ENCODE measurements at regions not wholly inside any gene's neighbourhood (a gene's known extent, or its start where the extent isn't known, plus 50 kb on each side); places are given as distances from the start of the nearest gene placed in this dataset.

- no peaks in the 10 kb centered on the region for H3K36me3 ChIP-seq (ENCODE audit: control insufficient read depth in 2 of 2, extremely low read depth in 1 of 2, insufficient read depth in 2 of 2, low read length in 2 of 2)
- no peaks in the 10 kb centered on the region for H4K20me1 ChIP-seq (ENCODE audit: control insufficient read depth, extremely low read depth, insufficient read depth, low read length)
- no peak overlapping the region for H3K4me3 ChIP-seq (ENCODE audit: control insufficient read depth in 2 of 3, extremely low read depth in 1 of 3, insufficient read depth in 2 of 3, low read depth in 1 of 3, low read length in 3 of 3)
- H3K4me1 ChIP-seq (ENCODE audit: control insufficient read depth, extremely low read depth, insufficient read depth, low read length) = no peaks in the 10 kb centered on the region
- no peaks in the 10 kb centered on the region for H3K79me2 ChIP-seq (ENCODE audit: control insufficient read depth, insufficient read depth, low read length)
- H3K9ac ChIP-seq (ENCODE audit: control insufficient read depth, extremely low read depth, insufficient read depth, low read length) = no peak overlapping the region
- peak; percentile 5 for FAIRE-seq
- no peaks in the 10 kb centered on the region for H3K9me1 ChIP-seq (ENCODE audit: control insufficient read depth, extremely low read depth, insufficient read depth, low read length)
- no peaks in the 10 kb centered on the region for H3K27me3 ChIP-seq (ENCODE audit: control insufficient read depth, extremely low read depth, insufficient read depth, low read length)
- no peaks in the 10 kb centered on the region for H3K9me3 ChIP-seq (ENCODE audit: control insufficient read depth, low read depth, low read length)
- H3K27ac ChIP-seq (ENCODE audit: control insufficient read depth, insufficient read depth, low read length) = no peak overlapping the region
- TF ChIP-seq EZH2 (IDR thresholded peaks at IDR 0.05; ENCODE audit: low read length) (no peak), CTCF (optimal IDR thresholded peaks at IDR 0.05 in 1 of 3, IDR thresholded peaks at IDR 0.05 in 1 of 3, conservative IDR thresholded peaks at IDR 0.05 in 1 of 3; ENCODE audit: extremely low read depth in 1 of 3, insufficient read depth in 2 of 3, low read length in 3 of 3) (no peak)
- no peak for DNase-seq (ENCODE audit: low read depth, low spot score)
- dilution Hi-C loops (cut with MboI; ENCODE audit: extremely low pct_ligation_motif_present, low sequenced_read_pairs) = no loop called here
- H3K4me2 ChIP-seq (ENCODE audit: control insufficient read depth, extremely low read depth, insufficient read depth, low read depth, low read length) = no peak overlapping the region
- no peak overlapping the region for H2AFZ ChIP-seq (ENCODE audit: control insufficient read depth, low read length)
Measured at GRCh38 chr14:55500219-55500701, 59.8 kb upstream of the TBPL2 start.

GRCh38 chr14:55500708-55501107 lies 60.3 kb upstream of the TBPL2 start:
- Histone ChIP-seq H3K4me1 (ENCODE audit: control insufficient read depth, extremely low read depth, insufficient read depth, low read length) (no peaks in the 10 kb centered on the region), H3K27ac (ENCODE audit: control insufficient read depth, insufficient read depth, low read length) (no peak overlapping the region), H4K20me1 (ENCODE audit: control insufficient read depth, extremely low read depth, insufficient read depth, low read length) (no peaks in the 10 kb centered on the region), H3K79me2 (ENCODE audit: control insufficient read depth, insufficient read depth, low read length) (no peaks in the 10 kb centered on the region), H3K9me1 (ENCODE audit: control insufficient read depth, extremely low read depth, insufficient read depth, low read length) (no peaks in the 10 kb centered on the region), H3K4me2 (ENCODE audit: control insufficient read depth, extremely low read depth, insufficient read depth, low read depth, low read length) (no peak overlapping the region), H2AFZ (ENCODE audit: control insufficient read depth, low read length) (no peak overlapping the region), H3K9ac (ENCODE audit: control insufficient read depth, extremely low read depth, insufficient read depth, low read length) (no peak overlapping the region), H3K36me3 (ENCODE audit: control insufficient read depth in 2 of 2, extremely low read depth in 1 of 2, insufficient read depth in 2 of 2, low read length in 2 of 2) (no peaks in the 10 kb centered on the region), H3K4me3 (ENCODE audit: control insufficient read depth in 2 of 3, extremely low read depth in 1 of 3, insufficient read depth in 2 of 3, low read depth in 1 of 3, low read length in 3 of 3) (no peak overlapping the region), H3K9me3 (ENCODE audit: control insufficient read depth, low read depth, low read length) (no peaks in the 10 kb centered on the region), H3K27me3 (ENCODE audit: control insufficient read depth, extremely low read depth, insufficient read depth, low read length) (no peaks in the 10 kb centered on the region)
- no peak for FAIRE-seq
- no peak for TF ChIP-seq CTCF (optimal IDR thresholded peaks at IDR 0.05 in 1 of 3, IDR thresholded peaks at IDR 0.05 in 1 of 3, conservative IDR thresholded peaks at IDR 0.05 in 1 of 3; ENCODE audit: extremely low read depth in 1 of 3, insufficient read depth in 2 of 3, low read length in 3 of 3)
- dilution Hi-C loops (cut with MboI; ENCODE audit: extremely low pct_ligation_motif_present, low sequenced_read_pairs) = no loop called here
- DNase-seq (ENCODE audit: low read depth, low spot score) = no peak
